Endothelial cell of umbilical vein (primary cell): ENCODE measurements at regions not wholly inside any gene's neighbourhood (a gene's known extent, or its start where the extent isn't known, plus 50 kb on each side); places are given as distances from the start of the nearest gene placed in this dataset.

Source experiments
- BruUV-seq: library from RNA; stranded (reverse); fragments of 400-500 nt; replicated peaks from 2 replicates; lab custom pipeline; 2021; lab: Mats Ljungman, UMichigan
- CTCF ChIA-PET: fragments of 300-600, 350-600 bp; sonication (Branson Sonifier 250); formaldehyde crosslinking; loops from one replicate; lab custom pipeline; 2021; ENCODE audit warnings: antibody characterized with exemption, inconsistent platforms; lab: Charles Lee
- POLR2A ChIA-PET: fragments of 300-600, 350-600 bp; sonication (Branson Sonifier 250); formaldehyde crosslinking; loops from one replicate; lab custom pipeline; 2021; ENCODE audit warnings: antibody characterized with exemption, inconsistent platforms; lab: Charles Lee
- DNase-seq: peaks from one replicate; pipeline ENCODE4 v3.0.0-alpha.2; 2011; ENCODE audit warnings: low read depth, low spot score
- FAIRE-seq: peaks from 2 replicates; lab custom pipeline; 2011; peaks lifted over from hg19 to GRCh38; lab: Jason Lieb, UNC
- H2AFZ ChIP-seq: 2 replicates; pipeline ENCODE4 v1.6.0; 2012; ENCODE audit warnings: low read depth, low read length, control low read depth, inconsistent platforms
- H3K27ac ChIP-seq: 2 replicates; pipeline ENCODE4 v1.5.1; 2011; ENCODE audit warnings: low read depth, mild to moderate bottlenecking, control low read depth, low read length, moderate library complexity; ENCODE audit not compliant: insufficient read depth
- H3K27me3 ChIP-seq, 2 experiments: 2 replicates each; pipeline versions ENCODE4 v1.6.0 to v1.6.1; 2011; ENCODE audit warnings: low read length in 2 of 2, mixed read lengths in 1 of 2; ENCODE audit not compliant: control insufficient read depth in 2 of 2, insufficient read depth in 2 of 2
- H3K36me3 ChIP-seq, 2 experiments: 2 replicates in 1 of 2; 3 replicates in 1 of 2; pipeline ENCODE4 v1.5.1; 2011; ENCODE audit warnings: low read length in 2 of 2, mild to moderate bottlenecking in 1 of 2, moderate library complexity in 1 of 2; ENCODE audit not compliant: control insufficient read depth in 2 of 2, insufficient read depth in 2 of 2; ENCODE audit errors: extremely low read depth in 1 of 2
- H3K4me1 ChIP-seq: 3 replicates; pipeline ENCODE4 v1.5.1; 2011; ENCODE audit warnings: mild to moderate bottlenecking, low read length; ENCODE audit not compliant: control insufficient read depth, insufficient read depth; ENCODE audit errors: extremely low read depth
- H3K4me2 ChIP-seq: 2 replicates; pipeline ENCODE4 v1.6.1; 2011; ENCODE audit warnings: low read length, control low read depth, mixed read lengths; ENCODE audit not compliant: insufficient read depth
- H3K4me3 ChIP-seq, 3 experiments: fragments of 200-600 bp in 1 of 3; sonication (generic), shearing (Covaris generic) in 1 of 3; replicated peaks in 1 of 3; 2 replicates each; pipeline ENCODE4 v1.5.1; 2011 to 2016; ENCODE audit warnings: control low read depth in 3 of 3, low read length in 3 of 3, mild to moderate bottlenecking in 2 of 3, inconsistent platforms in 1 of 3, low read depth in 1 of 3, moderate library complexity in 1 of 3; ENCODE audit not compliant: insufficient read depth in 1 of 3
- H3K79me2 ChIP-seq: 2 replicates; pipeline ENCODE4 v1.6.0; 2012; ENCODE audit warnings: low read length, inconsistent platforms; ENCODE audit not compliant: control insufficient read depth, insufficient read depth
- H3K9ac ChIP-seq: replicated peaks from 2 replicates; pipeline ENCODE3; 2011; ENCODE audit warnings: low read length, control low read depth; ENCODE audit not compliant: insufficient read depth; ENCODE audit errors: extremely low read depth
- H3K9me1 ChIP-seq: replicated peaks from 3 replicates; pipeline ENCODE4 v1.6.0; 2011; ENCODE audit warnings: mild to moderate bottlenecking, low read length; ENCODE audit not compliant: control insufficient read depth, insufficient read depth; ENCODE audit errors: extremely low read depth
- H3K9me3 ChIP-seq: replicated peaks from 2 replicates; pipeline ENCODE4 v1.5.1; 2012; ENCODE audit warnings: low read length, inconsistent platforms; ENCODE audit not compliant: control insufficient read depth, insufficient read depth
- H4K20me1 ChIP-seq: replicated peaks from 2 replicates; pipeline ENCODE3; 2011; ENCODE audit warnings: mild to moderate bottlenecking, low read length; ENCODE audit not compliant: control insufficient read depth, insufficient read depth; ENCODE audit errors: extremely low read depth
- EZH2 ChIP-seq: IDR thresholded peaks from 2 replicates; pipeline ENCODE4 v1.6.1; 2012; ENCODE audit warnings: borderline replicate concordance, low read depth, mild to moderate bottlenecking, moderate library complexity, low read length, inconsistent platforms; ENCODE audit not compliant: severe bottlenecking
- FOS ChIP-seq: IDR thresholded peaks from 2 replicates; pipeline ENCODE4 v1.6.1; 2011; ENCODE audit warnings: mild to moderate bottlenecking, low read length, moderate library complexity, borderline replicate concordance; ENCODE audit not compliant: insufficient read depth
- GATA2 ChIP-seq: IDR thresholded peaks from 2 replicates; pipeline ENCODE4 v1.7.0; 2011; ENCODE audit warnings: low read depth, mild to moderate bottlenecking, moderate library complexity, mixed read lengths, low read length; ENCODE audit not compliant: insufficient read length, insufficient read depth
- JUN ChIP-seq: IDR thresholded peaks from 2 replicates; pipeline ENCODE4 v1.6.1; 2011; ENCODE audit warnings: borderline replicate concordance, low read depth; ENCODE audit not compliant: insufficient read length, insufficient read depth
- MYC ChIP-seq: IDR thresholded peaks from one replicate; pipeline ENCODE4 v1.6.1; 2011; ENCODE audit warnings: mild to moderate bottlenecking, low read depth, low read length
- POLR2A ChIP-seq: IDR thresholded peaks from 2 replicates; pipeline ENCODE4 v1.6.1; 2012; ENCODE audit warnings: low read depth, mild to moderate bottlenecking, control low read depth, low read length
- POLR2AphosphoS5 ChIP-seq: IDR thresholded peaks from 2 replicates; pipeline ENCODE4 v1.6.1; 2012; ENCODE audit warnings: low read depth, mild to moderate bottlenecking, control low read depth, low read length, moderate library complexity; ENCODE audit not compliant: insufficient read depth
- dilution Hi-C: fragments of 300-500 bp; cut with MboI; formaldehyde crosslinking; loops from one replicate; pipeline ENCODE4 v1.15.0; 2019; ENCODE audit warnings: low sequenced_read_pairs; ENCODE audit not compliant: extremely low pct_ligation_motif_present
- intact Hi-C: fragments of 100-400 bp; cut with micrococcal nuclease; formaldehyde crosslinking; loops from one replicate; pipeline ENCODE4 v1.10.0; 2022
- TF ChIP-seq, protein P1 (sequence below), 2 donors: IDR thresholded peaks; 1 replicate in 1 of 2; 2 replicates in 1 of 2; pipeline ENCODE4 v1.5.1; 2011; ENCODE audit warnings: low read length in 2 of 2, mild to moderate bottlenecking in 2 of 2, moderate library complexity in 2 of 2, control low read depth in 1 of 2, inconsistent platforms in 1 of 2, low read depth in 1 of 2; ENCODE audit not compliant: insufficient read depth in 1 of 2; ENCODE audit errors: extremely low read depth in 1 of 2

DNA sequence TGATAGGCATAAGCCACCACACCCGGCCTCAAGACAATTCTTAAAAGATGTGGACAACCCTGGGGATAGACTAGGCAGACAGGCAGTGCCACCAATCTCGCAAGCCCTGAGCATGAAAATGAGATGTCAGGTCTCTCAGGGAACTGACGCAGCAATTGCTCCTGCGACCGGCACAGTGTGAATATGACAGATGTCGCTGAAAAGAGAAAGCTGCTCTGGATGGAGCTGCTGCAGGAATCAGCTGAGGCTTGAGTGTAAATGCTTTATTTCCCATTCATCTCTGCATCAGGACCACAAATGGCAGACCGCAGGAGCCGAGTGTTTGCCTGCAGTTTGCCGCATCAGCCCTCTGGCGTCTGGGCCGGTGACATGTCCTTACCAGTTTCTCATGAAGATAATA lies 68.4 kb downstream of the TFAP2C start:
- no peak overlapping the region for H2AFZ ChIP-seq
- ChIA-PET POLR2A (no interaction called here), CTCF (no interaction called here)
- H3K36me3 ChIP-seq, result no peaks in the 10 kb centered on the region
- H3K4me2 ChIP-seq, result no peak overlapping the region
- H3K27me3 ChIP-seq, result no peaks in the 10 kb centered on the region
- dilution Hi-C loops, result no loop called here
- no peaks in the 10 kb centered on the region for H4K20me1 ChIP-seq
- no peaks in the 10 kb centered on the region for H3K4me1 ChIP-seq
- no peaks in the 10 kb centered on the region for H3K79me2 ChIP-seq
- no peak overlapping the region for H3K27ac ChIP-seq
- no peak overlapping the region for H3K9ac ChIP-seq
- H3K9me1 ChIP-seq, result no peaks in the 10 kb centered on the region
- FAIRE-seq (no peak), DNase-seq (no peak)
- no TSS peak for BruUV-seq
- H3K4me3 ChIP-seq, result no peak overlapping the region
- no peak for TF ChIP-seq EZH2
- no peak for TF ChIP-seq GATA2
- TF ChIP-seq, protein P1, sequence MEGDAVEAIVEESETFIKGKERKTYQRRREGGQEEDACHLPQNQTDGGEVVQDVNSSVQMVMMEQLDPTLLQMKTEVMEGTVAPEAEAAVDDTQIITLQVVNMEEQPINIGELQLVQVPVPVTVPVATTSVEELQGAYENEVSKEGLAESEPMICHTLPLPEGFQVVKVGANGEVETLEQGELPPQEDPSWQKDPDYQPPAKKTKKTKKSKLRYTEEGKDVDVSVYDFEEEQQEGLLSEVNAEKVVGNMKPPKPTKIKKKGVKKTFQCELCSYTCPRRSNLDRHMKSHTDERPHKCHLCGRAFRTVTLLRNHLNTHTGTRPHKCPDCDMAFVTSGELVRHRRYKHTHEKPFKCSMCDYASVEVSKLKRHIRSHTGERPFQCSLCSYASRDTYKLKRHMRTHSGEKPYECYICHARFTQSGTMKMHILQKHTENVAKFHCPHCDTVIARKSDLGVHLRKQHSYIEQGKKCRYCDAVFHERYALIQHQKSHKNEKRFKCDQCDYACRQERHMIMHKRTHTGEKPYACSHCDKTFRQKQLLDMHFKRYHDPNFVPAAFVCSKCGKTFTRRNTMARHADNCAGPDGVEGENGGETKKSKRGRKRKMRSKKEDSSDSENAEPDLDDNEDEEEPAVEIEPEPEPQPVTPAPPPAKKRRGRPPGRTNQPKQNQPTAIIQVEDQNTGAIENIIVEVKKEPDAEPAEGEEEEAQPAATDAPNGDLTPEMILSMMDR (IDR thresholded peaks at IDR 0.05; ENCODE audit: extremely low read depth in 1 of 2, insufficient read depth in 1 of 2, low read depth in 1 of 2, low read length in 2 of 2), result no peak
- no peak for TF ChIP-seq FOS
- H3K9me3 ChIP-seq, result peaks cover 2% of the 10 kb centered on the region
- intact Hi-C loops, result no loop called here

DNA sequence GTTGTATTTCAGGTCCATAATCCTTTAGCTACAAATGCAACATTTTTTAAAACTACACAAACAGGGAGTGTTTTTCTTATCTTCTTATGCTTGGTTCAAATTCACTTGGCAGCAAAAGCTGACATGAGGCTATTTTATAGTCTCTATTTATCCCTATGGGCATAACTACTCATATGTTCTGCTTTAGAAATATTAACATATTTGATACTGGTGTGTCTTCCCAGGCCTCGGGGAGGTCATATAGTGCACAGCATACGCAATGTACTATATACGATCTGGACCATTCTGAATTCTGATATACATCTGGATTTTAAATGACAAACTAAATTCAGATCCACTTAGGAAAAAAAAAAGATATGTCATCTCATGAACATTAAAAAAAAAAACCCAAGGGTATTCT lies 69.2 kb downstream of the TFAP2C start:
- TF ChIP-seq POLR2AphosphoS5 (no peak), POLR2A (no peak), JUN (no peak), MYC (no peak), FOS (no peak), EZH2 (no peak)
- TF ChIP-seq, protein P1 (IDR thresholded peaks at IDR 0.05; ENCODE audit: extremely low read depth in 1 of 2, insufficient read depth in 1 of 2, low read depth in 1 of 2, low read length in 2 of 2), result no peak

More for the DNA sequence above, 69.2 kb downstream of the TFAP2C start:
- no TSS peak for BruUV-seq
- no peak overlapping the region for H3K9ac ChIP-seq
- no peaks in the 10 kb centered on the region for H3K4me1 ChIP-seq
- no peaks in the 10 kb centered on the region for H4K20me1 ChIP-seq
- dilution Hi-C loops, result no loop called here
- no peaks in the 10 kb centered on the region for H3K36me3 ChIP-seq
- no peak overlapping the region for H2AFZ ChIP-seq
- no peak overlapping the region for H3K27ac ChIP-seq
- CTCF ChIA-PET, result no interaction called here
- FAIRE-seq (no peak), DNase-seq (no peak)
- no peak overlapping the region for H3K4me2 ChIP-seq
- no peak overlapping the region for H3K4me3 ChIP-seq
- H3K9me3 ChIP-seq, result peaks cover 2% of the 10 kb centered on the region
- no peaks in the 10 kb centered on the region for H3K27me3 ChIP-seq
- no peaks in the 10 kb centered on the region for H3K9me1 ChIP-seq
- intact Hi-C loops, result no loop called here
- POLR2A ChIA-PET, result no interaction called here
- no peaks in the 10 kb centered on the region for H3K79me2 ChIP-seq
